CD4-positive, alpha-beta T cell treated with Interleukin-4 for 1 hour (primary cell): ENCODE measurements at regions not wholly inside any gene's neighbourhood (a gene's known extent, or its start where the extent isn't known, plus 50 kb on each side); places are given as distances from the start of the nearest gene placed in this dataset.

ENCODE experiments used
- DNase-seq, 2 donors: peaks; one replicate each; pipeline ENCODE4 v3.0.0-alpha.2; 2020 to 2022

DNA sequence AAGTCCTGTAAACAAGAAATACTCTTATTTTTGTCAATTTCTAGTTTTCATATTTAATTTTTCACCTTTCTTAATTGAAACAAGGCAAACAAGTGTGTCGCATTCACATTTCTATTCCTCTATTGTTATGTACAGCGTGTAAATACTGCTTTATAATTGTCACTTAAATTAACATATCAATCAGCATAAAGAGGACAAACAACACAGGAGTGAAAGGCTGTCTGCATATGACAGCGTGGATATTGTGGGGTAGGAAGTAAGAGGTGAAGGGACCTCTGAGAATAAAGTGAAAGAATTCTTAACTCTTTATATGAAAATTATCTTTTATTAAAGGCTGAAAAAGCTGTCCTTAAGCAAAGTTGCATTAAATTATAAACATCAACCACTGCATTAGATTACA, 797.9 kb upstream of the COBL start:
- DNase-seq, result no peak

DNA sequence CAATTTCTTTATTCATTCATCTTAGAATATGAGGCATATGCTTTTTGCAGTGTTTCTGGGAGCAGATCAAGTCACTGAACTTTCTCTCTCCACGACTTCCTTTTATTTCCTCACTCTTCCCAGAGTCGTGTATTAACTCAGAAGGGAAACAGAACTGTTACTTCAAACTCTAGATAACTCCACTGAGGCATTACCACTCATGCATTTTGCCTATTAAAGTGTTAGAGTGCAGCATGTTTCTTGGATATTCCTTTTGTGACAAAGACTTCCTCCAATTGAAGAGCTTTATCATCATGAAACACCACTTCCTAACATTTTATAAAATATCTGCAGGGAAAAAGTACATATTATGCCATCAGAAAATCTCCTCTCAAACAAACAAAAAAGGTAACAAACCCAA, 797.4 kb upstream of the COBL start:
- no peak for DNase-seq

DNA sequence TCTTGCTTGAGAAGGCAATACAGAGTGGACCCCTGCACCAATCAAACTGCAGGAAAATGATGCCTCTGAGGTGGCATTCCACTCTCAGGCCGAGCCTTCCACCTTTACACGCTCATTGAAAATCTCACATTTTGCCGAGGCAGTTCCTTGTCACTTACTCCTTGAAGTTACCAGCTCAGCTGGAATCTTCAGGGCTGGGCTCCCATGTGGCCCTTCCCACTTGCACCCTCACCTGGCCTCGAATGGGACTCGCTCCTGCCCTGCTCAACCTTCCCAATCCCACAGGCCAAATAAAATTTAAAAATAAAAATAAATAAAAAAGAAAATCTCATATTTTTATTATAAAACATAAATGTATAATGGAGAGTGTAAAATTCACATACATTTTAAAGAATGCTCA, 790.7 kb upstream of the COBL start:
- no peak for DNase-seq

DNA sequence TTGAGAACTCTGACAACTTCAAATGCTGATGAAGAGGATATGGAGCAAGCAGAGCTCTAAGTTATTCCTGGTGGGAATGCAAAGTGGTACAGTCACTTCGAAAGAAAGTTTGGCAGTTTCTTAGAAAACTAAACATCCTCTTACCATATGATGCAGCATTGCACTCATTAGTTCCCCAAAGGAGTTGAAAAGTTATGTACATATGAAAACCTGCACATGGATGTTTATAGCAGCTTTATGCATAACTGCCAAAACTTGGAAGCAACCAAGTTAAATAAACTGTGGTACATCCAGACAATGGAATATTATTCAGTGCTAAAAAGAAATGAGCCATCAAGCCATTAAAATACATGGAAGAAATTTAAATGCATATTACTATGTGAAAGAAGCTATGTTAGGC, 779.3 kb upstream of the COBL start:
- no peak for DNase-seq

DNA sequence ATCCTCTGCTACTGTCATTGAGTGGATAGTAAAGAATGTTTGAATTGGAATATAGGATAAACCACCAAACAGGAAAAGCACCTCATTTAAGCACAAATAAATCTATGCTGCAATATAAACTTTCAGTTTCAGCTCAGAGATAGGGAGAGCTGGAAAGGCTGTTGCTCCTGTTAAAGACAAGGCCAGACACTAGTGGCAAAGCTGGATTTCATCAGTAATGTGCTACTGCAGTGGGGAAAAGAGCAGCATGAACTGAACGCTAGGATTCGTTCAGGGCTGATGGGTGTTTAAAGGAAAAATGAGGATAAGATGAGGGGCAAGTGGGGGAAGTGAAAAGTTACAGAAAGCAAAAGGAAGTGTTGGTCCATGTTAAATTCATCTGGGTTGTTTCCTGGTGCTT, 775.4 kb upstream of the COBL start:
- no peak for DNase-seq

DNA sequence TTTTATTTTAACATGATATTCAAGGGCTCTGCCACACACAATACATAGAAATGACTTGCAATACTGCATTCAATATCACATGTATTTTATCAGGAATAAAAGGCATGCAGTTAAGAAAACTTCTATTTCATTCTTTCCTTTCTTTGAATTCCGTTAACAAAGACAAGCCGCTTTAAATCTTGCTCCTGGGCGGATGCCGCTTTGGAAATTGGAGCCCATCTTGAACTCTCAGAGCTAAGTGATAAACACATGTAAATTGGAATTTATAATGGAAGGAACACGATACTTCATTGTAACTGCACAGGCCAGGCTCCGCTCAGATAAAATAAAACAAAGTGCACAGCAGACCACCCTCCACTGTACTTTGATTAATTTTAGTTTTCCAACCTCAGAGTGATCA, 774.5 kb upstream of the COBL start:
- DNase-seq, result no peak

DNA sequence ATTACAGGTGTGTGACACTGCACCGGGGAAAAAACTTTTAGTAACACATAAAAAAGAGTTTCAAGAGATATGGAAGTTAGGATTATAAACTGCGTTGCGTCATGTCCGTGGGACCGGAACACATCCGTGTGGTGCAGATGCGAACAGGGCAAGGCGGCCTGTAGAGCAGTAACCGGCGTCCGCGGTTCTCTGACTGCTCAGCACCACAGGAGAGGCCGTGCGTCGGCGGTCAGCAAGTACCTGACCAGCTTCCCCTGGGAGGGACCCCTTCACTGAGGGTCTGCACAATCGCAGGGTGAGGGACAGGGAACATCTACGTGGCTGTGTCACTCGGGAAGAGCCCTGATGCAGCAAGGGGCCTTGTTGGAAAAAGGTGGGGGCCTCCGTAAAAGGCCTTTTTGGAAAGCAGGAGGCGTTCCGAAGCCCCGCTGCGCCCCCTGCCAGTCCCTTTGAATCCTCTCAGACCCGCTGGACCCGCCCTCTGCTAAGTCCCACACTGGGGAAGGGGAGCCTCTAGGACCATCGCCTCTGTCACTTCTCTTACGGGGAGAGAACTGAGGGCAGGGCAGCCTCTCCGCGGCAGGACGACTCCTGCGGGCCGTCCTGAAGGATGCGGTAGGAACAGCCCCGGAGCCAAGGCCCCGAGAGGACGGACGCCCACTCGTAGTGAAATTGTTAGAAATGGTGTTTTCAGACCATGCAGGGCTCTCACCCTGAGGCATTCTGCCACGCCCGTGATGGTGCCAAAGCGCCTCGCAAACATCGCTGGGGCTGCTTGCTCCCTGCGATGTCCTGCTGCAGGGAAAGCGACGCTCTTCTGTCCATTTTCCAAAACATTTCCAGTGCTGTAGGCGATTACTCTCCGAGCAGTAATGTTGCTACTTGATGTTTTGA, 771.6 kb upstream of the COBL start:
- DNase-seq, result no peak

DNA sequence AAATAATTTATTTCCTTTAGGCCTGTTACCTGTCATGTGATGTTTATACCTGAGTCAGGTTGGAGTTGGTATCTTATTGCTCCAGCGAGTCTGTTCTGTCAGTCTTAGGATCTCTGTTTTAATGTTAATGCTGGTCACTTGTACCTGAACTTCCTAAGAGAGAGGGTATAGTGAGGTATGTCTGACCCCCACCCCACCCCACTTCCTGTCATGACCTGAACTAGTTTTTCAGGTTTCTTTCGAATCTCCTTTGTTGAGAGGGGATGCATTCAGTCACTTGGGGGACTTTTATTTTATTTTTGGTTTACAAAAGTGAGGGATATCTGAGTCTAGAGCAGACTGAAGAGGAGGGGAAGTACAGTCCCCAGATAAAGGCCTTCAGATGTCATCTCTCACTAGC, 769.0 kb upstream of the COBL start:
- no peak for DNase-seq

DNA sequence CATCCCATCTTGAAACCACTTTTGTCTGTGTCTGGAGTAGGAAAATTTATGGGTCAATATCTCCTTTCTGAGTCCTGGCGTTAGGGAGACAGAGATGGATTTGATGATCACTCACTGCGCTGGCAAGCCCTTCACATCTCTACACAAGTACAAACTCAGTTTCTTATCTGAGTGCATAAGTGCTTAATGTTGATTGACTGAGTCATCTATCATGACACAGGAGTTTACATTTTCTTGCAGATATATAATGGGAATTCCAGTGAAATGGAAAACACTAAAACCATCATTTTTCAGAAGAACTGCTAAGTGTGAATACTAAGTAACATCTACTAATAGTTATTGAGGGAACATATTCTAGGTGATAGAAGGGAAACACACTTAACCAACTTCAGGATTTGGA, 763.9 kb upstream of the COBL start:
- DNase-seq, result no peak

DNA sequence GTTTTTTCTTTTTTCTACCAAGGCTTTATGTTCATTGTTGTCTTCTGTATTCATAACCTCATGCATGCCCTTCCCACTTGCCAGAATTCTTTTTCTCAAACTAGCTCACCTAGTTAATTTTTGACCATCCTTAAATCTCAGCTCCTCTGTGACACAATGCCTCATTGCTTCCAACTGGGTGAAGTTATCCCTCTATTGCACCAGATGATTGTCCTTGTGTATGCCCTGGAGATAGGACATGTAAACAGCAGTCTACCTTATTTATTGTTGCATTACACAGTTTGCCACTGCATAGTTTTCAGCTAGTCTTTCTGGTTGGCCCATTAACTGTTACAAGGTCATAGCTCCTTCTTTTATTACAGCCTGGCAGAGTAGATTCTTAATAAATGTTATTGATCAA, 763.1 kb upstream of the COBL start:
- DNase-seq, result no peak

DNA sequence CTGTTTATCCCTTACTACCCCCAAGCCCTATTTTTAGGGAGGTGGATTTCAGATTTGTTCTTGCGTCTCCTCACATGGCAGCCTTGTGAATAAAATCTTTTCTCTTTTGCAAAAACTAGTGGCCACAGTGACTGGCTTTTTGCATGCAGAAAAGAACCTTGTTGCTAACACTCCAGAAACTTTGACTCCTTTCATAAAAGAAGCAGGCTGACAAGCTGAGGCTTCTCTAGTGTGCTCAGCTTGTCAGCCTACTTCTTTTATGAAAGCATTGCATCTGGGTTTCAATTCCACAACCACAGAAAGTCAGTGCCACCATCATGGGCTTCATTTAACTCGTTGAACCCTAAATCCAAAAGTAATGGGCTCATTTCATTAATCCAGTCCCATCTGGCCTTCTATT, 761.0 kb upstream of the COBL start:
- no peak for DNase-seq

DNA sequence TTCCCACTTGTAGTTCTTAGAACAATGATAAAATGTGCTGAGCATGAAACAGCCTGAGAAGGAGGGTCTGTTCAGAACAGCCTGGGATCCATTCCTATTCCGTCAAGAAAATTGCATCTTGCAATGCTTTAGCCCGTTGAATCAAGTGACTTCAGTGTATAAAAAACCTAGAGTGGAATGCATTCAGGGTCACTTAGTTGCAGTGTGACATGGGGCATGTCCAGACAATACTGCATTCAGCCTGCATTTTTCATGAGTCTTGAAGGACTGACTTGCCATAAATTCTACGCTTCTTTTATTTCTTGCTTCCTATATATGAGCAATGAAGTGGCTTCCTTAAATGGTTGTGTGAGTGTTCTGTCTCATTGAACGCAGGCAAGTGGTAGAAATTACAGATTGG, 758.3 kb upstream of the COBL start:
- DNase-seq, result no peak

DNA sequence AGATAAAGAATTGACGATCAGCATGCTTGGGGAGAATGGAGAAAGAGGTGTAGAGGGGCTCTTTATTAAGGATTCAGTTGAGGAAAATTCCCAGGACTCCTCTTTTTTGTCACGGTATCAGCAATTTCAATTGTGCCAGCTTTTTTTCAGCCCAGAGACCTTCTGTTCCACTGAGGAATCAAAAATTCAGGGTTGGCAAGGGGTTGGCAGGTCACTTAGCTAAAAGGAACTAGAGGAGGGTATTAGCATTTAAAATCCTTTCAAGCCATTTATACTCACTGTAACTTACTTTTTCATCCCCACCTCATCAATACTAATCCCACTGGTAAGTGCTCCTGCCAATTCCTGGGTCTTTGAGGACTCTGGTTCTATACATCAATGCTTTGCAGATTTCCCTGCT, 757.5 kb upstream of the COBL start:
- DNase-seq, result no peak

DNA sequence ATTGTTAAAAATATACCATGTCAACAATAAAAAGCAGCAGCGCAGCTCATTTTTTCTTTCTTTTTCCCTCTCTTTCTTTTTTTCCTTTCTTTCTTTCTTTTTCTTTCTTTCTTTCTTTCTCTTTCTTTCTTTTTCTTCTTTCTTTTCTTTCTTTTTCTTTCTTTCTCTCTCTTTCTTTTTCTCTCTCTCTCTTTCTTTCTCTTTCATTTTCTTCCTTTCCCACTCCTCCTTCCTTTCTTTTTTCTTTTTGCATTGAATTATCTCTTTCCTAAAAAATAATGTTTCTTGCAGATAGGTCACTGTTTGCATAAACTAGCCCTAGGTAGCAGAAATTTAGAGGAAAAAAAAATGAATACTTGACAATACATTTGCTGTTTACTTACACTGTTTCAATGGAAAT, 755.1 kb upstream of the COBL start:
- no peak for DNase-seq

DNA sequence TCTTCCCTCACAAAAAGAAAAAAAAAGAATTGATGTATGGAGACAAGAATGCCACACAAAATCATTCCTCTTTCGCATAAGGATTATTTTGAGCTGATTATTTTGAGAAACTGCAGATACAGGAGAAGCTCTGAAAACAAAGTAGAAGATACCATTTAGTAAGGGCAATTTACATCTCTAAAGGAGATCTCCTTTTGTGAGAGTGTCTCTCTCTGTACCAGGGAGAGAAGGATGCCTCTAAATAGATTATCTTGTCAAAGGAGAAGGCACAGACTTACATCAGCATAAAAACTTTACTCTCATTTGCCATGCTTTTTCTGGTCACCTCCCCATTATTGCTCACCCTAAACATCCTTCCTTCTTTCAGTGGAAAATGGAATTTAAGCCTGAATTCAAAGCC, 747.9 kb upstream of the COBL start:
- DNase-seq, result no peak

DNA sequence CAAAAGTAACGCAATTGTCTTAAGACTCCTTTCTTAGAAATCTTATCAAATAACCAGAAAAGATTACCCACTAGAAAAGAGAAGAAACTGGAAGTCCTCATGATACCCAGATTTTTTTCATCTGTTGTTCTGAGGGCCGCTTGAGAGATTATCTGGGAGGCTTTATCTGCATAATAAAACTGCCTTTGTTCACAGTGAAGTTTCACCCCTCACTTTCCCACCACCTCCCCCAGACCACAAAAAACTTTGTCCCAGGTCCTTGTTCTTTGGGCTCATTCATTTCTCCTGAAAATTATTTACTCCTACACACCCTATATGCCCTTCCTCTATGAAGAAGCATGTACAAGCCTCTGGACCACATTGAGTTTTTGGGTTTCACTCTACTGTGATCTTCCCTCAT, 745.1 kb upstream of the COBL start:
- no peak for DNase-seq

DNA sequence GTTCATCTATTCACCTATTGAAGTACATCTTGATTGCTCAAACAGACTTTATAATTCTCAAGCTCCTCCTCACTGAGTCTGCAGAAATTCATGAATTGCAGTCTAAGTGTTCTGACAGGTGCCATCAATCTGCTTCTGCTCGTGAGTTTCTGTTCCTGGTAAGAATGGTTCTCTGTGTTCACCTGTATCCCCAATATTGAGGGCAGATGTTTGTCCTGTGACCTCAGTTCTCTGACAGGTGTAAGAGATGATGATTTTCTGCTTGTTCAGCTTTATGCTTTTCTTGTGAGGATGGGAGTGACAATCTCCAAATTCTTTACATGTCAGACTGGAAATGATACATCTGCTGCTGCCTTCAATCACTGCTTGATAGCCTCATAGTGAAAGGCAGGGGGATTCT, 736.9 kb upstream of the COBL start:
- no peak for DNase-seq

DNA sequence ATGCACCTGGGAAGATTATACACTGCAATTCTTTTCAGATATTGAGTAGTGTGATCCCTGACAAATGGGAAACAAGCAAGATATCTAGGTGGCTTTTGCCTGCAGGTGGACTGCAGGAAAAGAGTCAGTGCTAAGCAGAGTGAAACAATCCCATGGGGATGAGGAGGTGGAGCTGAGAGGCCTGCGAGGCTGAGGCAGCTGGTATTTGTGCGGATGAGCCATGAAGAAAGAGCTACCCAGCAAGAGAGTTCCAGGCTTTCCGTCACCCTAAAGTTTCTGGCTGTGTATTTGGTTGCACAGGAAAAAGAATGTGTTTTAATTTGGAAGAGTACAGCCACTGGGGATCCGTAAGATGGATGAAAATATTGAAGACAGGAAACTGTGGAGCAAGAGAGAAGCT, 714.1 kb upstream of the COBL start:
- no peak for DNase-seq

DNA sequence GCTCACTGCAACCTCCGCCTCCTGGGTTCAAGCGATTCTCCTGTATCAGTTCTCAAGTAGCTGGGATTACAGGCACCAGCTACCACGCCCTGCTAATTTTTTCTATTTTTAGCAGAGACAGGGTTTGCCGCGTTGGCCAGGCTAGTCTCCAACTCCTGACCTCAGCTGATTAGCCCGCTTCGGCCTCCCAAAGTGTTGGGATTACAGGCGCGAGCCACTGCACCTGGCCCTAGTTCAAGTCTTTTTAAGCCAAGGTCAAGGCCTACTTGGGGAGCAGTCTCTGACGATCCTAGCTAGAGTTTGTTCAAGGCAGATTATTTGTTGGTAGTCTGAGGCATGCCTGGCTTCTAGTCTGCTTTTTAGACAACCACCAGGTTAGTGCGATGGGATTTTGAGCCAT, 709.5 kb upstream of the COBL start:
- DNase-seq, result no peak

DNA sequence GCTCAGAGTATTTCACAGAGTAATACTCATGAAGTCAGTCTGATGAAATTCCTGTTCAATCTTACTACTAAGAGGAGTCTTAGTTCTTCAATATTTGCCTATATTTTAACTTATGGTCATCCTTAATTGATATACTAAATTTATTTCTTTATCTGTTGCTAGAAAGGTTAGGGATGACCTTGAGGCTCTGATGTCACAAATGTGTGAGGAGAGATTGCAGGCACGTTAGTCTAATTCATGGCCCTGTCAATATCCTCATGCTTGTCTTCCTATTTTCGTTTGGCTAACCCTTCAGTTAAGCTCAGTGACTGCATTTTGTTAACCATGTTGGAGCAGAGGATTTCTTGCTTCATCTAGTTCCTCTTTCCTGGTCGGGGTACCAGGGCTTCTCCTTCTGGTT, 704.7 kb upstream of the COBL start:
- DNase-seq, result no peak

DNA sequence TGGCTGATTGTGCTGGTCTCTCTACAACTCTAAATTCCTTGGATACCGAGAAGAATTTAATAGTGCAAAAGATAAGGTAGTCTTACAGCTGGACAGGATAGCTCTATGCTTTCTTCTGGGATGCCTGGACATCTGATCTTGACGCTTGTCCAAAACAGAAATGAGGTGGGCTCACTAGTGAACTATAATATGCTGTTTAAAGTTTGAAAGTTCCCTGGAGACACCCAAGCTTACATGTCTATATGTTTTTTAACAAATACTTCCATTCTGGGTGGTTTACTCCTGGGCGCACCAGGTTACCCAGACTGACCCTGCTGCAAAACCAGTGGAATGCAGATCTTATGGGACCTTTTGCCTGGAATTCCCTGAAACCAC, 702.1 kb upstream of the COBL start:
- no peak for DNase-seq

DNA sequence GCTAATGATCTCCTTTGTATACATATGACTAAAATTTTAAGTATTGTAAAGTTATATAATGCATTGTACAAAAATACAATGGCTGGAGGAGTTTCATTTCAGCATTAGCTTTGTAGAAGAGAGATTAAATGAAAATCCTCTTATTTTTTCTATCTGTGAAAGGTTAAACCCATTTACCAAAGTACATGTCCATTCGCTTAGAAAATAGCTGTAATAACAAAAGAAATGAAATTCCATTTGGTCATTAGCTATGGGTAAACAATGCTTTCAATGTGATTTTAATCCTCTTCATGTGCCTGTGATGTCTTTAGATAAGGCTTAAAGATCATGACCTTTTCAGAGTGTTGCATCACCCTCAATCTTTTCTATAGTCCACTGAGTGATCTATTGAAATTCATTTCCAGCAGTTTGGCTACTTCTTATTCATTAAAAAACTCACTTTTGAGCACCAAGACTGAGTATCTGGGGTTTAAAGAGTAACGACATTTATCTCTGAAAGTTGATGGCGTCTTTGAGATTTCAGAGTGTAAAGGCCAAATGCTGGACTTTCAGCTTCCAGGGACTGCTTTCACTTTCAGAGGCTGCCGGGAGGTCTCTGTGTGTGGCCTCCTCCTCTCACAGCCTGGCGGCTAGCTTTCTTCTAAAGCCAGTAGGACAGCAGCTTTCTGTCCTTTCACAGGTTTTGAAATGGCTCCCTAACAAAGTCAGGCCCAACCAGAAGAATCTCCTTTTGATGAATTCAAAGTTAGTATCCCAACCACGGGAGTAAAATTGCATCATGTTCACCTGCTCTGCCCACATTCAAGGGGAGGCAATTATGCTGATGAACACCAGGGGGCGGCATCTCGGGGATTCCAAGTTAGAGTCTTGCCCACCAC, 701.4 kb upstream of the COBL start:
- DNase-seq, result no peak

DNA sequence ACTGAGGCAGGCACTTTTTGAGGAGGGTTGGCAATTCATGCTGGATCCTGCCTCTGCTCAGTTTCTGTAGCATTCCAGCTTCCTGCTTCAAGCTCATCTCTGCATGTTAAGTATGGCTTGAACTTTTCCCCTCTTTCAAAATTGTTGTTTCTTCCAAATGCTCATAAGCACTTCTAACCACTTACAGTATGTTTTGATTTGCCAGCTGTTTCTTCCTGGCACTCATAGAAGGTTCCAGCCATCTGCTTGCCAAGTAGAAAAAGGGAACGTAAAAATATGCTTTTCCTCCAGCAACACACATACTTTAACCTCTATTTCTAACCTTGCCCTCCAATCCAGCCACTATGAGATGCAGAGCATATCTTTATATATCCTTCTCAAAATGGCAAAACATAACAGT, 692.6 kb upstream of the COBL start:
- DNase-seq, result no peak

DNA sequence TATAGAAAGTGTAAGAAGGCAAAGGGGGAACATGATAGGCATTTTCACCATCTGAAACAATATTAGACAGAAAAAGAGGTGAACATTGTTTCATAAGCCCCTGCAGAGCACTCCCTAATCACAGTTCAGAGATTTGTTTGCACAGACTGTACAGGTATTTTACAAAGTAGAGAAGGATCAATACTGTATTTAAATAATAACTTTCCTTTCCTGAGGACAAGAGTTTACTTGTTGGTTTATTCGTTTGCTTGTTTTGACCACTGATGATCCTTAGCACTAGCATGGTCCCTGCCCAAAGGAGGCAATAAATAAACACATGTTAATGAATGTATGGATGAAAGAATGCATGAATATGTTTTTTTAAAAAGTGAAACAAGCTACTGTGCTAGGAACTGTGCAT, 690.1 kb upstream of the COBL start:
- no peak for DNase-seq

DNA sequence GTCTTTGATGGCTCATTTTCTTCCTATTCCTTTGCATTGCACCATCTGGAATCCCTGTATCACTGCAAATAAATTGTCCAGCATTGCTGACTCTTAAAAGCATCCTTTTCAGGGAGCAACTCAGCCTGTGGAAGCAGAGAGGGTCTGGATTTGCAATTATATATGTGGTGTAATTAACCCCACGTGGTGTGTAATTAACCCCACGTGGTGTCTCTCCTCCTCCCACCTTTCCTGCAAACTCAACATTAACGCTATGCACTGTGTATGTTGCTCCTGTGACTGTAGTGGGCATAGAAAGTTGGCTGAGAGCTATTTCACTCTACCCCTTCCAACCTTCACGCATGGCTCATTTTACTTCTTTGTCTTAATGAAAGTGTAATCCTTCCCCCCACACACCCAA, 689.0 kb upstream of the COBL start:
- no peak for DNase-seq
